ENCODE measurements at regions not wholly inside any gene's neighbourhood (a gene's known extent, or its start where the extent isn't known, plus 50 kb on each side); places are given as distances from the start of the nearest gene placed in this dataset.

GRCh38 chr21:16742741-16743140, 770.1 kb upstream of the CXADR start:
- DNase-seq (ENCODE audit: insufficient read length, low spot score) (no peak), FAIRE-seq (no peak)

DNA sequence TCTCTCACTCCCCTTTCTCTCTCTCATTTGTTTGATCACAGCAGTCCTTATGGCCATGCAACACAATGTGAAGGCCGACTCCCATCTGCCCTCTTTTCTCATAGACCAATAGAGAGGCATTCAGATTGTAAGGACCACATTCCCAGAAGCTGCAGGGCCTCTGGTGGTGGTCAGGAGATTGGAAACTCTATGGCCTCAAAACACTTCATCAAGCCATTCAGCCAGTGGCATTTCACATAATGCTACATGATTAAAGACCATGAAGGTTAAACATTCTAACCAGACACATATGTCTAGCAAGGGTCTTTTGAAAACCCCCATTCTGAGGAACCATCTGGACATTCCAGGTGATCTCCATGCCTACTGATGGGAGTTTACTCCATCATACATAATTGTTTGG, 769.5 kb upstream of the CXADR start:
- DNase-seq (ENCODE audit: insufficient read length, low spot score): no peak
- no peak for FAIRE-seq
- TF ChIP-seq POLR2AphosphoS5 (IDR thresholded peaks at IDR 0.05; ENCODE audit: low read depth, low read length): no peak
- no peak for TF ChIP-seq TAF1 (IDR thresholded peaks at IDR 0.05; ENCODE audit: low read depth, low read length)
- no peak for TF ChIP-seq SPI1 (IDR thresholded peaks at IDR 0.05; ENCODE audit: low read depth, low read length)
- no peak for TF ChIP-seq PAX5 (IDR thresholded peaks at IDR 0.05; ENCODE audit: insufficient read depth, low read length, severe bottlenecking)
- no peak for TF ChIP-seq POLR2A (IDR thresholded peaks at IDR 0.05; ENCODE audit: low read depth, low read length)
- no peak for TF ChIP-seq POU2F2 (IDR thresholded peaks at IDR 0.05; ENCODE audit: low read depth, low read length)

More at GRCh38 chr21:16742741-16743140, 770.1 kb upstream of the CXADR start:
- TF ChIP-seq POLR2A (IDR thresholded peaks at IDR 0.05; ENCODE audit: low read depth, low read length): no peak

GRCh38 chr21:16750926-16751325, 761.9 kb upstream of the CXADR start:
- TF ChIP-seq SPI1 (IDR thresholded peaks at IDR 0.05; ENCODE audit: low read depth, low read length): no peak
- TF ChIP-seq PAX5 (IDR thresholded peaks at IDR 0.05; ENCODE audit: insufficient read depth, low read length, severe bottlenecking): no peak
- TF ChIP-seq POLR2AphosphoS5 (IDR thresholded peaks at IDR 0.05; ENCODE audit: low read depth, low read length): no peak
- TF ChIP-seq TAF1 (IDR thresholded peaks at IDR 0.05; ENCODE audit: low read depth, low read length): no peak
- no peak for TF ChIP-seq POU2F2 (IDR thresholded peaks at IDR 0.05; ENCODE audit: low read depth, low read length)
- TF ChIP-seq POLR2A (IDR thresholded peaks at IDR 0.05; ENCODE audit: low read depth, low read length): no peak
- FAIRE-seq (no peak), DNase-seq (ENCODE audit: insufficient read length, low spot score) (no peak)

GRCh38 chr21:16751695-16752474, 761.0 kb upstream of the CXADR start:
- DNase-seq (ENCODE audit: insufficient read length, low spot score) (no peak), FAIRE-seq (no peak)
- no peak for TF ChIP-seq SPI1 (IDR thresholded peaks at IDR 0.05; ENCODE audit: low read depth, low read length)
- TF ChIP-seq POLR2AphosphoS5 (IDR thresholded peaks at IDR 0.05; ENCODE audit: low read depth, low read length): no peak
- no peak for TF ChIP-seq POU2F2 (IDR thresholded peaks at IDR 0.05; ENCODE audit: low read depth, low read length)
- TF ChIP-seq TAF1 (IDR thresholded peaks at IDR 0.05; ENCODE audit: low read depth, low read length): no peak
- no peak for TF ChIP-seq POLR2A (IDR thresholded peaks at IDR 0.05; ENCODE audit: low read depth, low read length)
- no peak for TF ChIP-seq PAX5 (IDR thresholded peaks at IDR 0.05; ENCODE audit: insufficient read depth, low read length, severe bottlenecking)

DNA sequence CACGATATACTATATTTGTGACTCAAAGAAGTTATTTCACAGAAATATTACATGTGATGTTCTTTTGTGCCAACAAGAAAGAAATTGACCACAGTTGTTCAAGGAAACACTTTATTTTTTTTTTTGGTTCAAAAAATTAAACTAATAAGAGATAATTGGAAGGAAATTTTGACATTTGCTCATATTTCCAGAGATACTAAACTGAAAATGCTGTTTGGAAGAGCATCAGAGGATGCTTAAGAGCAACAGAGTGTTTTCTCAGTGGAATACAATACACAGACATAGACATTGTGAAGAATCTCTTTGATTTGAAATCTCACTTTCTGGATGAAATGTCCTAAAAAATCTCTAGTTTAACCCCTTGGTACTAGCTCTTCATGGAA, 760.4 kb upstream of the CXADR start:
- TF ChIP-seq POLR2A (IDR thresholded peaks at IDR 0.05; ENCODE audit: low read depth, low read length) (no peak), TAF1 (IDR thresholded peaks at IDR 0.05; ENCODE audit: low read depth, low read length) (no peak), SPI1 (IDR thresholded peaks at IDR 0.05; ENCODE audit: low read depth, low read length) (no peak), POLR2AphosphoS5 (IDR thresholded peaks at IDR 0.05; ENCODE audit: low read depth, low read length) (no peak), PAX5 (IDR thresholded peaks at IDR 0.05; ENCODE audit: insufficient read depth, low read length, severe bottlenecking) (no peak), POU2F2 (IDR thresholded peaks at IDR 0.05; ENCODE audit: low read depth, low read length) (no peak)
- DNase-seq (ENCODE audit: insufficient read length, low spot score) (no peak), FAIRE-seq (no peak)

DNA sequence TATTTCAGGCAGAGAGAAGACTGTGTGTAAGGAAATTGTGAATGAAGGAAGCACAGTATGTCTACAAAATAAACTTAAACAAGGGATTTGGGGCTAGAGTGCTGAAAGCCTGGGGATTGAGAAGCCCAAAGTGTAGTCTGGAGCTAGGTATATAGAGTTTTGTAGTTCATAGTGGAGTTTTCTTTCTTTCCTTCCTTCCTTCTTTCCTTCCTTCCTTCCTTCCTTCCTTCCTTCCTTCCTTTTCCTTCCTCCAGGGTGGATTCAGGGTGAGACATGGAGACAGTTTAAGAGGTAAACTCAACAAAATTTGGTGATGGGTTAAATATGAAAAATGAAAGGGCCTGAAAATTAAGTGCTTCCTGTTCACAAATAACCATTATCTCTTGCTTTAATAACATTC, 757.8 kb upstream of the CXADR start:
- DNase-seq (ENCODE audit: insufficient read length, low spot score): no peak
- no peak for FAIRE-seq
- TF ChIP-seq POLR2A (IDR thresholded peaks at IDR 0.05; ENCODE audit: low read depth, low read length): no peak

- no peak for DNase-seq (ENCODE audit: insufficient read length, low spot score)
- no peak for FAIRE-seq
- no peak for TF ChIP-seq POLR2A (IDR thresholded peaks at IDR 0.05; ENCODE audit: low read depth, low read length)
- TF ChIP-seq POU2F2 (IDR thresholded peaks at IDR 0.05; ENCODE audit: low read depth, low read length): no peak
- no peak for TF ChIP-seq SPI1 (IDR thresholded peaks at IDR 0.05; ENCODE audit: low read depth, low read length)
- no peak for TF ChIP-seq POLR2AphosphoS5 (IDR thresholded peaks at IDR 0.05; ENCODE audit: low read depth, low read length)
- no peak for TF ChIP-seq TAF1 (IDR thresholded peaks at IDR 0.05; ENCODE audit: low read depth, low read length)
- no peak for TF ChIP-seq PAX5 (IDR thresholded peaks at IDR 0.05; ENCODE audit: insufficient read depth, low read length, severe bottlenecking)
These were observed 745.6 kb upstream of the CXADR start for GRCh38 chr21:16767201-16767600.

GRCh38 chr21:16768096-16768495, 744.7 kb upstream of the CXADR start:
- DNase-seq (ENCODE audit: insufficient read length, low spot score) (no peak), FAIRE-seq (no peak)
- TF ChIP-seq PAX5 (IDR thresholded peaks at IDR 0.05; ENCODE audit: insufficient read depth, low read length, severe bottlenecking) (no peak), TAF1 (IDR thresholded peaks at IDR 0.05; ENCODE audit: low read depth, low read length) (no peak), POLR2AphosphoS5 (IDR thresholded peaks at IDR 0.05; ENCODE audit: low read depth, low read length) (no peak), SPI1 (IDR thresholded peaks at IDR 0.05; ENCODE audit: low read depth, low read length) (no peak), POU2F2 (IDR thresholded peaks at IDR 0.05; ENCODE audit: low read depth, low read length) (no peak), POLR2A (IDR thresholded peaks at IDR 0.05; ENCODE audit: low read depth, low read length) (no peak)

DNA sequence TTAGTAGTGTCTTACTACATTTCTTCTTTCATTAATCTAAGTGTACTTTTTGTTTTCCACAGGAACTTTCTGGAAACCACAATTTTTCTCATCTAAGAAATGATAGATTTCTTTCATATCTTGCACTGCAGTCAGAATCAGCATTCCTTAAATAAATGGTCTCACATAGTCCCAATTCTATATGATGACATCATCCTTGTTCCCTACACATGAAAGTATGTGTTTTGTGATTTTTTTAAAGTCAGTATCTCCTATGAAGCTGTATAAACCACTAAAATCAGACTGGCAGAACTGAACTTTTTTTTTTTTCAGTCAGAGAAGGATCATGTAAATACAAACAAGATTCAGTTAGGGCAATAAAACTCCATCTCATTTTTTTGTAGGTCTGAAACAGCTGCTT, 742.6 kb upstream of the CXADR start:
- DNase-seq (ENCODE audit: insufficient read length, low spot score): no peak
- TF ChIP-seq PAX5 (IDR thresholded peaks at IDR 0.05; ENCODE audit: insufficient read depth, low read length, severe bottlenecking) (no peak), POU2F2 (IDR thresholded peaks at IDR 0.05; ENCODE audit: low read depth, low read length) (no peak), POLR2AphosphoS5 (IDR thresholded peaks at IDR 0.05; ENCODE audit: low read depth, low read length) (no peak), SPI1 (IDR thresholded peaks at IDR 0.05; ENCODE audit: low read depth, low read length) (no peak), POLR2A (IDR thresholded peaks at IDR 0.05; ENCODE audit: low read depth, low read length) (no peak)
- FAIRE-seq: no peak

DNA sequence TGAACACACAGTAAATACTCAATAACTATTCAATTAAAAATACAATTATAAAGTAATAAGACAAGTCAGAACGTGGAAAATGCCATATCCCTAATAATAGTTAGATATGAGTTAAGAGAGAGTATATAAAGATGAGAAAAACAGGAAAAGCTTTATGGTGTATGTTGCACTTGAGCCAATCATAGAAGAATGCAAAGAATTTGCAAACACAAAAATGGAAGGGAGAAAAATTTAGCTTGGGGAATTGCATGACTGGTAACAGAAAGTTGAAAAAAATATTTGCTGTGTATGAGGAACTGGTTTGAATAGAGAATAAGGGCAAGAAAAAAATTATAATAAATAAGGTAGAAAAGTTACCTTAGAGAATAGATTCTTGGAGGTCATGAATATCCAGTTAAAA, 739.6 kb upstream of the CXADR start:
- DNase-seq (ENCODE audit: insufficient read length, low spot score) (no peak), FAIRE-seq (no peak)
- TF ChIP-seq TAF1 (IDR thresholded peaks at IDR 0.05; ENCODE audit: low read depth, low read length): no peak
- TF ChIP-seq PAX5 (IDR thresholded peaks at IDR 0.05; ENCODE audit: insufficient read depth, low read length, severe bottlenecking): no peak
- no peak for TF ChIP-seq POU2F2 (IDR thresholded peaks at IDR 0.05; ENCODE audit: low read depth, low read length)
- no peak for TF ChIP-seq POLR2A (IDR thresholded peaks at IDR 0.05; ENCODE audit: low read depth, low read length)
